Globus pallidus (tissue), 1 donor: ENCODE measurements at regions not wholly inside any gene's neighbourhood (a gene's known extent, or its start where the extent isn't known, plus 50 kb on each side); places are given as distances from the start of the nearest gene placed in this dataset.
"Not testable (repeated sequence)": the region's sequence is repeated elsewhere in the genome, so short reads cannot be mapped to it uniquely, and the experiment has no call there.

ENCODE experiments used
- DNase-seq: peaks from one replicate; pipeline ENCODE4 v3.0.0-alpha.2; 2015; ENCODE audit warnings: low spot score

DNA sequence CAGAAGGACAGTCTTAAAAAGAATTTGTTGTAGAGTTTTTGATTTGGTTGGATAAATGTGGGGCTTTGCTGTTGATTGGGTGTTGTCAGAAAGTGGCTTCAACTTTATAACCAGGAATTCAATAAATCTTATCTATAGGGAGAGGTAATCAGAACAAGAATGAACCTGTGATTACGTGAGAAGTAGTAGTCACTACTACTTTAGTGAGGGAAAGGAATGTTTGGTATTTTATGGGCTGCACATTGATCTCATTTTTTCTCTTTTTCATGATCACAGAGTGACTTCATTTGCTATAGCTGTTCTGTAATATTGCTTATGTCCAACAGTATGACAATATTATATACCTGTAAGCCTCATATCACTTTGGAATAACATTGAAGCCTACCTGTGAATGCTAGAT, 485.2 kb upstream of the BCHE start:
- DNase-seq: no peak

DNA sequence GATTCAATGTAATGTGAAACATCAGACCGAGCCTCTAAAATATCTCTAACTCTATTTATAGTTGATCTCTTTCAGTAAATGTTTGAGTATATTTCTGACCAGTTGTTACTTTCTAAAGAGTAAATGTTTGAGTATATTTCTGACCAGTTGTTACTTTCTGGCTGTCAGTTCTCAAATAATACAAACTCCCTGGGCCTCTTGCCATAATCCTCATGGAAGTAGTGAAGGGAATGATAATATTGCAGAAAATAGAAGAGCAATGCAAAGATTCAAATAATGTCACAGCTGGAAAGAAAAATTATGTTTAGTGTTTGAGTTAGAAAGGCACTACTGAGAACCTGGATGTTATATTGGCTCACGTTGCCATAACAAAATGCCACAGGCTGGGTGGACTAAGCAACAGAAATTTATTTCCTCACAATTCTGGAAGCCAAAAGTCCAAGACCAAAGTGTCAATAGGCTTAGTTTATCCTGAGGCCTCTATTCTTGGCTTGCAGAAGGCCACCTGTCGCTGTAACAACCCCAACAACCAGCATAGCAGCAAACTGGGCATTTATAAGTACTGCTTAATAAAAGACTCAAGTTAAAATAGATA, 470.6 kb upstream of the BCHE start:
- no peak for DNase-seq

DNA sequence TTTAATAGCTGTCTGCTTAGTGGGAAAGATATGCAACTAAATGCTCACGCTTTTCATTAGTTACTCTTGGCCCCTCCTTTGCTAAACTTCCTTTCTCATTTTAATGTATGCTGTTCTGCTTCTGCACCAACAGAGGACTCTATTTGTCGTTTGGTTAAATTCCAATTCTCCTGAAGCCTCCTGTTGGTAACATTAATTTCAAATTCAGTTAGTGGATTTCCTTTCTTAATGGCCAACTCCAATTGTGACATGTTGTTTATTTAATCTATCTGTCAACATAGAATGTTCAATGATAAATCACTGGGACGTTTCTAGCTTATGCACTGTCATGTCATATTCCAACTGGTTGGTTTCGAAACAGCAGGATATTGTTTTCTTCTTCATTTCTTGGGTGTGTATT, 467.4 kb upstream of the BCHE start:
- DNase-seq: no peak

DNA sequence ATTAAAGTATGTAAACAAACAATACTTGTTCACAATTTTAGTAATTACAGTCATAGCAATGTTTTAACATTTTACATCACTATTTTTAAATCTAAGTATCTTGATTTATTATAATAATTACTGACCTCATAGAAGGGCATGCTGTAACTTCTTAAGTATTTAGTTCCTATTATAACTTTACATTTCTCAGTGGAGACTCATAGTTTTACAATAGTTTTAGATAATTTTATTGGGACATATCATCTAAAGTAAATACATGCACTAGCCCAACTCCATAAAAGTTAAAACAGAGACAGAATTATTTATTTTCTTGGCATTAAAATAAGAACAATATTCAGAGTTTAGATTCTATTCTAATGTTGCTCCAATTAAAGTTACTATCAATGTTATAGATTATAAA, 466.5 kb upstream of the BCHE start:
- DNase-seq: no peak

DNA sequence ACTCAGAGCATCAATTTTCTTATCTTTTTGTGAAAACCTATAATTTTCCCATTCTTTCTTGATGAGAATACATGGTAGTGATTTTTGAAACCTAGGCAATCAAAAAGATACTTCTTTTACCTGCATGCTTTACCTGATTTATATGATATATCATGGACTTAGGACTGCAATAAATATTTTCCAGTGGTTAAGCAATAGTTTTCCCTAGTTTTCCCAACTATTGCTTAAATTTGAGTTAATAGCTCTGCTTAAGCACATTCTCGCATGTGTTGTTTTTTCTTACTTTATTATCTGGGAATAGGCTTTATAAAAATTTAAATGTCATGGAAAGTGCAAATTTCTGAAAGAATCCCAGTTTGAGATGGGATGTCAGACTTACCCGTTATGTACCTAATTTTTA, 465.1 kb upstream of the BCHE start:
- DNase-seq: no peak

DNA sequence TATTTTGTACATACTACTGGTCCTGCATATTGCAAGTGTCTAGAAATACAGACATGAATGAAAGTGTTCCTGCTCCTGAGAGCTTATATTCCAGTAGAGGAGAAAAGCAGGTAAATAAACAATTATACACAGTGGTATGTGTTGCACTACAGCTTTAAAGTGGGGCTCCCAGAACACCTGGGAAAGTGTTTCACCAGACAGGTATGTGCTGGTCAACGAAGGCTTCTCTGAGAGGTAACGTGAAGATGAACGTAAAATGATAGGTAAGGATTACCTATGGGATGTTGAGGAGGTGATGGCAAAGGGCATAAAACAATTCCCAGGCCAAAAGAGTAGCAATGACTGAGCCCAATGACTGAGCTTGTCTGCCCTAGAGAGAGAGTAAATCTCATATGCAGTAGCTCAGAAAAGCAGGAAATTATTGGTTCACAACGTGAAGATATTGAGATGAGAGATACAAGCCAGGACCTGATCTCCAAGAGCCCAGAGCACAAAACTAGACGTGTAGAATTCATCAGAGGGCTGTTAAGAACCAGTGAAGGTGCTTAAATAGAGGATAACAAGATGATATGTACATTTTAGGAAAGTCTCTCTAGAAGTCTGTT, 459.1 kb upstream of the BCHE start:
- DNase-seq: no peak

DNA sequence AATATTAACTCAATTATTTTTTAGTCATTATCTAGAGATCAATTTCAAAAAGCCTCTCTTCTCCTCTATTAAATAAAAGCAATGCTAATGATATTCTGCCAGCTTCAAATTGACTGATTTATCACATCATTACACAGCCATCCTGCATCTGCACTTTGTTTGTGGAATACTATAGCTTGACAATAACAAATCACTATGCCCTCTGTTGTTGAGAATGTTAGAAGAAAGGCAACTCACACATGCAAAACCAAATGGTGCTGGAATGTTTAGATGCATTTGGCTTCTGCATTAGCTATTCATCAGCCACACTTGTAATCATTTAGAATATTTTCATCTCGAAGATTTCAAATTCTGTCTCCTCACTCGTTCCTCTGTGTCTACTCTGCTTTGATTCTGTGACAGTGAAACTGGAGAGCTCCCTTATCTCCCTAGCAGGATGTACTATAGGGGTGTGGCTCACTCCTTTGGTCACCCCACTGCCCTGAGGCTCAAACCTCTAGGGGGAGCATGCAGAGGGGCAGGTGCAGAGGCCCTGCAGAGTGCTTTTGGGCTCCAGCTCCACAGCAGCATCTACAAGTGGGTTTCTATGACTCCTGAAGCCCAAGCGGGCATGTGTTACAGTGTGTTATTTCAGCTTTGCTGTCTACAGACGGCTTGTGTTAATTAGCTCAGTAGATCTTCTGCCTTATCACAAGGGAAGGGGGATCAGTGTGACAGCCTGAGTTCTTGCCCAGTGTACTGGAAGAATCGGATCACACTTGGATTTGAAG, 454.1 kb upstream of the BCHE start:
- no peak for DNase-seq

DNA sequence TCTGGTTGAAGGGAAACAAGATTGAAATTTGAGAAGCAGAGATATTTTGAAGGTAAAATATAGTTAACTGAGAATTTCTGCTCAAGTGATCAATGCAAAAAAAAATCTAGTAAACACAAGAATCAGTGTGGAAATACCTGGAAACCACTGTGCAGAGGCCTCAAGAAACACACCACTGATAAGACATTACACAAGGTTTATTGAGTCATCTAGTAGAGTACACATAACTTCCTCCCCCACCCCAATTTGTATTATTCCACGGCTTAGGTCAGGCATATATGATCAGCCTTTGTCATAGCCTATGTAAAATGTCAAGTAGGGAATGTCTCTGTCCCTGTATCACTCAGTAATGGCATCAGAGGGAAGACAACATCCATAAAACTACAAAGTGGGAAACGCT, 447.8 kb upstream of the BCHE start:
- no peak for DNase-seq

DNA sequence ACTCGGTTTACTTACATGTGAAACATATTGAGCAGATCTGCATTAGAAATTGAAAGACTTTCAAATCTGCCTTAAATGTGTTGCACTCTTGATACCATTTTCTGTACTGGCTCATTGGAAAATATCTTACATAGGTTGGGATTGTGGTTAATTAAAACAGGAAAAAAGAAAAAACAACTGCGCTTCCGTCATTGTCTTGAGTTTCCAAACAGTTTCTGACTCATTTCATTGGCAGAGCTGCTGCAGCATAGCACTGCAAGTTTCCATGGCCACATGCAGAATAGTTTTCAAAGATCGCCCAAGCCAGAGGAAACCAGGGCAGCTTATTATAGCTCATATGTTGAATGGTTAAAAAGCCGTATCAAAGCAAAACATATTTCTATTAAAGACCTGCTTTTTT, 446.6 kb upstream of the BCHE start:
- DNase-seq: peak; percentile 30

DNA sequence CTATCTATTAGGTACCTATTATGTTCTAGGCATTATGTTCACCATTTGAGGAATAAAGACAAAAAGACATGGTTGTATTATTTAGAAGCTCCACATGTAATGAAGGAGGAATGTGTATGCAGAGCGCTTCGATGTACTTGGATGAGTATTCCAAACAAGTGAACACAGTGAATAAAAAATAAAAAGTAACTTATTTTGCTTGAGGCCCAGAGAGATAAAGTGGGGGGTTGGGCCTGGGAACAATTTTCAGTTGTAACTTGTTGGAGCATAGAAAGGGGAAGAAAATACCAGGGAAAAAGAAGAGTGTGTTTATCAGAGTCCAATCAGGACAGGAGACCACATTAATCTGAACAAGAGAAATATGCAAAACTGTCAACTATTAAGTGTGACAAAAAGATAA, 445.7 kb upstream of the BCHE start:
- no peak for DNase-seq

DNA sequence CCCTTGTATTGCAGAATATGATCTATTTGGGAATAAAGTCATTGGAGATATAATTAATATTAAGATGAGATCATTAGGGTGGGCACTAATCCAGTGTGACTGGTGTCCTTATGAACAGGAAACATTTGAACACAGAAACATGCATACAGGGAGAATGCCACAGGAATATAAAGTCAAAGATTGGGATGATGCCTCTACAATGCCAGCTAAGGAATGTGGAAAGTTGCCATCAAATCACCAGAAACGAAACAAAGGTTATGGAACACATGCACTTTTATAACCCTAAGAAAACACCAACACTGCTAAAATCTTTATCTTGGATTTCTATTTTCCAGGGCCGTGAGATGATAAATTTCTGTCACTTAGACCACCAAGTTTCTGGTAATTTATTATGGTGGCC, 442.4 kb upstream of the BCHE start:
- no peak for DNase-seq

DNA sequence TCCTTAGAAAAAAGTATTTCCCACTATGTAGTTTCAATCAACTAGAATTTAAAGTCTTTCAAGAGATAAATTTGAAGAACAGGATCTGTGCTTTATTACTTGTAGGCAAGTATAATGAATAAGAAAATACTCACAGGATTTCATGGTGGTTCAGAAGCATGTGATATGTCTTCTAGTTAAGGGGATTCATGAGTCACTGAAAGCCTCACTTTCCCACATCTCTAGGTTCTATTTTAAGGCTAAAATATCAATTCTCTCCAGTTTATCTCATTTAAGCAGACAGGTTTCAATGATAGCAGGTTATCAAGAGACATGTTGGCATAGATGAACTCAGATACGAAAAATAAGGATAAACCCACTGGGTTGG, 437.8 kb upstream of the BCHE start:
- no peak for DNase-seq

DNA sequence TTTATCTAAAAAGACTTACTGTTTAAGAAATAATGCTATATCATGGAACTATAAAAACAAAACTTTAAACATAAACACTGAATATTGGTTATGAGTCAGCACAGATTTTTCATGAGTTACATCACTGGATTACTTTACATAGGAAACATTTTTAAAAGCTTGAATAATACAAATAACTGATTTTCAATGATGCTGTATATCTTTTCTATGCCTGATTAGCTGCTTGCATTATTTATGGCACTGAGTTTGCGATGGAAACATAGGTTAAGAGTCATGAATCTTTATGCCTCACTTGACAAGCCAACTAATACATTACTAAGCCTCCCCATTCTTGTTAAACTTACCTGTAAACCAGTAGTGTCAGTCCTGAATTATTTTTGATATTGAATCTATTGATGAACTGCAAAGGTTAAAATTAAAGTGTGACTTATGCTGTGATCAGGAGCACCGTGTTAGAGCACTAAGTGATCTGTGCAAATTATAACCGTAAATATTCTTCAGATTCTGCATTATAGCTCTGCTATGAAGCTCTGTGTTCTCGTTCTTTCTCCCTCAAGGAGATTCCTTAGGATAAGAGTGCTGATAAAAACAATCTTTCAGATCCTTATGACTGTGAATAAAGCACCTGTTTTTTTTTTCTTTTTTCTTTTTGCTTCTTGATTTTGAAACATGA, 437.3 kb upstream of the BCHE start:
- no peak for DNase-seq

DNA sequence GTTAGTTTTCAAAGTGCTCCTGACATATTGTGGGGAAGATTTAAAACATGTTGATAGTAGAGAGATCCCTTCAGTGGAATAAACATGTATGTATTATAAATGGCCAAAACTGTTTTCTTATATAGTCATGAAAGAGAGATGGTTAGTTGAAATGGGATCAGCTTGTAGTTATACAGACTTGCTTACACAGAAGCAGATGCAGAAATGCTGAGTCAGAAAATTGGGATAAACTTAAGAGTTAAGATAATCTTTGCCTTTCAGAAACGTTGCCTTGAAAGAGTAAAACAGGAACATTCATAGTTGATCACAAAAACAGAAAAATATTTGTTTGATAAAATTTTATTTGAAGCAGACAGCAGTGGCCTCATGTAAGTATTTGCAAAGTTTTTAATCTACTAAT, 433.2 kb upstream of the BCHE start:
- DNase-seq: no peak

DNA sequence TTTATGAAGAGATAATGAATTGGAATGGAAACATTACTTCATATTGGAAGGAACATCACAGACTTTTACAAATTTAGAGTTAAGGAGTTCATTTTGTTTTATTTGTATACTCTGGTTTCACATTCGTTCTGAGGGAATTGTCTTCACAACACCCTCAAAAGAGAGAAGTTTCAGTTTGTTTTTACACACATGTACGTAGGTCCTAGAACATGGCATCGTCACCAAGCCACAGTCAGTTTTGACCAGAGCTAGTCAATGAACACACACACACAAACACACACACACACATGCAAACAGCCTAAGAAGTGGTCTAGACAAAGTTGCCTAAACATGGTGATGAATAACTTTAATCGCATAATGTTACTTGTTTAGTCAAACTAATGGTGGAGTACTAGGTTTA, 427.9 kb upstream of the BCHE start:
- DNase-seq: no peak

DNA sequence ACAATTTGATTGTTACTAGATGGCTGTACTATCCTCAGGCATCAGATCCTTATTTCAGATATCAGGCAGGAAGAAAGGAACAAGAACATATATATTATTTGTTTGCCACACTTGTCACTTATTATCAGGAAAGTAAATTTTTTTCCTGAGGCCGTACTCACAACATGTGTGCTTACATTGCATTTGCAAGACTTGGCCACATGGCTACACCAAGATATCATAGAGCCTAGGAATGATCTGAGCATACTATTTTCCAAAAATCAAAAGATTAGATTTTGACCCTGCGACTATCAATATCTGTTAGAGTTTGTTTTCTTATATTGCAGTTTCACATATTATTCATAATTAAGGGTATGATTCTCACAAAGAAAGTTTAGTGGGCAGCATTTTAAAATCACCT, 426.2 kb upstream of the BCHE start:
- DNase-seq: no peak

DNA sequence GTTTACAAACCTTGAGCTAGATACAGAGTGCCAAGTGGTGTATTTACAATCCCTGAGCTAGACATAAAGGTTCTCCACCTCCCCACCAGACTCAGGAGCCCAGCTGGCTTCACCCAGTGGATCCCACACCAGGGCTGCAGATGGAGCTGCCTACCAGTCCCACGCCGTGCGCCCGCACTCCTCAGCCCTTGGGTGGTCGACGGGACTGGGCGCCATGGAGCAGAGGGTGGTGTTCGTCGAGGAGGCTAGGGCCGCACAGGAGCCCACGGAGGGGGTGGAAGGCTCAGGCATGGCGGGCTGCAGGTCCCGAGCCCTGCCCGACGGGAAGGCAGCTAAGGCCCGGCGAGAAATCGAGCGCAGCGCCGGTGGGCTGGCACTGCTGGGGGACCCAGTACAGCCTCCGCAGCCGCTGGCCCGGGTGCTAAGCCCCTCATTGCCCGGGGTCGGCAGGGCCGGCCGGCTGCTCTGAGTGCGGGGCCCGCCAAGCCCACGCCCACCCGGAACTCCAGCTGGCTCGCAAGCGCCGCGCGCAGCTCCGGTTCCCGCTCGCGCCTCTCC, 421.1 kb upstream of the BCHE start:
- not testable (repeated sequence) for DNase-seq

DNA sequence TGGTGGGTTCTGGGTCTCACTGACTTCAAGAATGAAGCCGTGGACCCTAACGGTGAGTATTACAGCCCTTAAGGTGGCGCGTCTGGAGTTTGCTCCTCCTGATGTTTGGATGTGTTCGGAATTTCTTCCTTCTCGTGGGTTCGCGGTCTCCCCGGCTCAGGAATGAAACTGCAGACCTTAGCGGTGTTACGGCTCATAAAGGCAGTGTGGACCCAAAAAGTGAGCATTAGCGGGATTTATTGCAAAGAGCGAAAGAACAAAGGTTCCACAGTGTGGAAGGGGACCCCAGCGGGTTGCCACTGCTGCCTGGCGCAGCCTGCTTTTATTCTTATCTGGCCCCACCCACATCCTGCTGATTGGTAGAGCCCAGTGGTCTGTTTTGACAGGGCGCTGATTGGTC, 420.5 kb upstream of the BCHE start:
- DNase-seq: no peak

DNA sequence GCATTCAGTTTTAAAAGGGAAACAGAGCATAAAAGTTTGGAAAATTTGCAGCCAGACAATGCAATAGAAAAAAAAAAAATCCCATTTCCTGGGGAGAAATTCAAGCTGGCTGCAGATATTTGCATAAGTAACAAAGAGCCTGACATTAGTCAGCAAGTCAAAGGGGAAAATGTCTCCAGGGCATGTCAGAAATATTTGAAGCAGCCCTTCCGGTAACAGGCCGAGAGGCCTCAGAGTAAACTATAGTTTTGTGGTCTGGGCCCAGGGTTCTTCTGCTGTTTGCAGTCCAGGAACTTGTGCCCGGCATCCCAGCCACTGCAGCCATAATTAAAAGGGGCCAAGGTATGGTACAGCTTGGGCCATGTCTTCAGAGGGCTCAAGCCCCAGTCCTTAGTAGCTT, 411.6 kb upstream of the BCHE start:
- DNase-seq: no peak

DNA sequence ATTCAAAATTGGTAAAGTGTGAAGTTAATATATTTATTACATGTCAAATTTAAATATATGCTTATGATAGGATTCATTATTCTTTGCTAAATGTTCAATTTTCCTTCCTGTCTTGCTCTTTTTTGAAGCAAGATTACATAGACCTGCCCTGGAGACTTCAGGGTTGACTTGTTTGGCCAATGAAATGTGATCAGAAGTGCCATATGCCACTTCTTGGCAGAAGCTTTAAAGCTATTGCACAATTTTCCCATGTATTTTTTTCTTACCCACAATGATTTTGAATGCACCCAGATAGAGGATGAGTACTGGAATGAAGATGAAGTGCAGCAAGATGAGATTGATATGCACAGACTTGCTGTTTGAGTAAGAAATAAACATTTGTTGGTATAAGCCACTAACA, 406.3 kb upstream of the BCHE start:
- DNase-seq: no peak

DNA sequence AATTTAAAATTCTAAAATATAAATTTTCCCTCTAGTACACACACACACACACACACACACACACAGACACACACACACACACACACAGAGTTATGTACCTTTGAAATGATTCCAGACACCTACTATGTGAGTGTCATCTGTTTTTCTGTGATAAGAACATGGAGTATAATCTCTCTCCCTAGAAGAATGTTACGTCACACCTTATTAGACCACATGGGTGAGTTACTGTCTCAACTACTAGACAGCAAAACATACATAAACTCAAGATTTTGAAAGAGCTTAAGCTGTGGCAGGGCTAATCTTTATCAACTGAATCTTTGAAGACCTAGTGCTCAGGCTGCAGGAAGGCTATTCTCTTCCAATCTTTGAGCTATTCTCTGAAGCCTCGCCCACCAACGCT, 385.9 kb upstream of the BCHE start:
- DNase-seq: no peak

DNA sequence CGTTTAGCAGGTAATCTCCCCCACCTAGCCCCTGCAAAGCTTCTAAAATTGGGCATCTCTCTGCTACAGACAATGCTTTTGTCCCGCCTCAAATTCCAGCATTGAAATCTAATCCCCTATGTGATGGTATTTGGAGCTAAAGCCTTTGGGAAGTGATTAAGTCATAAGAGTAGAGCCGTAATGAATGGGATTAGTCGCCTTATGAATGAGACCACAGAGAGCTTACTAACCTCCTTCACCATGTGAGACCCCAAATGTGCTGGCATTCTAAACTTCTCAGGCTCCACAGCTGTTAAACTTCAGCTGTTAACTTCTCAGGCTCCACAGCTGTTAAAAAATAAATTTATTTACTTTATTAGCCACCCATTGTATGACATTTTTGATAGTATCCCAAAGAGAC, 374.2 kb upstream of the BCHE start:
- DNase-seq: no peak

DNA sequence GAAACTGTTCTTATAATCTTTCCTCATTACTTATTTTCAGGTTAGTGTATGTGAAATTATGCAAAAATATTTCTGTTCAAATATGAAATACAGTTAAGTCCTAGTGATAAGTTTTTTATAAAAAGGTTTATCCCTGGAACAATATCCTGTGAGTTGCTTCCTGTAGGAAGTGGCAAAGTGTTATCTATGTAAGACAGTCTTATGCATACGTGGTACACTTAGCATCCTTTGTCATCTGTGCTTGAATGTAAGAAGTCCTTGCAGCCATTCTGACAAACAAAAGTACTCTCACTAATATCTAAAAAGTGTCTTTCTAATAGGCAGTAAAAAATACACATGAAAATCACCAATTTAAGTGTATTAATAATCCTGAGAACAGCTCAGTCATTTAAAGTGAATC, 372.5 kb upstream of the BCHE start:
- no peak for DNase-seq
